HG03378 (cell line): ENCODE measurements at regions not wholly inside any gene's neighbourhood (a gene's known extent, or its start where the extent isn't known, plus 50 kb on each side); places are given as distances from the start of the nearest gene placed in this dataset.
A peak's percentile ranks its signal among the peaks of the same experiment; 100 is the strongest.
"Not testable (repeated sequence)": the region's sequence is repeated elsewhere in the genome, so short reads cannot be mapped to it uniquely, and the experiment has no call there.

Source experiments
- ATAC-seq: cut with Tn5 transposase; IDR thresholded peaks from one replicate; pipeline ENCODE4 v1.9.1; 2021; ENCODE audit warnings: mild to moderate bottlenecking, moderate library complexity; ENCODE audit not compliant: unreplicated experiment

- not testable (repeated sequence) for ATAC-seq
Observed at GRCh38 chr4:86478151-86478550, 116.0 kb upstream of the PTPN13 start.

GRCh38 chr4:86481440-86481839 lies 112.7 kb upstream of the PTPN13 start:
- no peak for ATAC-seq

- ATAC-seq: no peak
Observed at GRCh38 chr4:86482306-86483172, 111.6 kb upstream of the PTPN13 start.

- no peak for ATAC-seq
Observed at GRCh38 chr4:86483173-86483490, 111.0 kb upstream of the PTPN13 start.

- ATAC-seq: no peak
Observed at GRCh38 chr4:86483773-86484172, 110.3 kb upstream of the PTPN13 start.

- ATAC-seq: peak; percentile 69
Observed at GRCh38 chr4:86484241-86484640, 109.9 kb upstream of the PTPN13 start.

GRCh38 chr4:86487738-86488348 lies 106.3 kb upstream of the PTPN13 start:
- ATAC-seq: no peak

- no peak for ATAC-seq
Observed at GRCh38 chr4:86493460-86493859, 100.7 kb upstream of the PTPN13 start.

GRCh38 chr4:86496094-86497080 lies 97.7 kb upstream of the PTPN13 start:
- no peak for ATAC-seq

- ATAC-seq: no peak
Observed at GRCh38 chr4:86497131-86497530, 97.0 kb upstream of the PTPN13 start.

GRCh38 chr4:86497980-86498862 lies 95.9 kb upstream of the PTPN13 start:
- peak; percentile 83 for ATAC-seq

GRCh38 chr4:86498863-86499166 lies 95.3 kb upstream of the PTPN13 start:
- ATAC-seq: peak; percentile 8

GRCh38 chr4:86500527-86500926 lies 93.6 kb upstream of the PTPN13 start:
- no peak for ATAC-seq

- no peak for ATAC-seq
Observed at GRCh38 chr4:86502081-86502480, 92.0 kb upstream of the PTPN13 start.

GRCh38 chr4:86506591-86506990 lies 87.5 kb upstream of the PTPN13 start:
- ATAC-seq: no peak

- no peak for ATAC-seq
Observed at GRCh38 chr4:86508436-86508835, 85.7 kb upstream of the PTPN13 start.

GRCh38 chr4:86511590-86511989 lies 82.5 kb upstream of the PTPN13 start:
- no peak for ATAC-seq

GRCh38 chr4:86512631-86513030 lies 81.5 kb upstream of the PTPN13 start:
- no peak for ATAC-seq

- not testable (repeated sequence) for ATAC-seq
Observed at GRCh38 chr4:86515963-86516362, 78.2 kb upstream of the PTPN13 start.

GRCh38 chr4:86521373-86521969 lies 72.6 kb upstream of the PTPN13 start:
- ATAC-seq: peak; percentile 54
